ENCODE measurements at regions not wholly inside any gene's neighbourhood (a gene's known extent, or its start where the extent isn't known, plus 50 kb on each side); places are given as distances from the start of the nearest gene placed in this dataset.

- H3K27ac ChIP-seq (ENCODE audit: insufficient read depth, low read length), result no peak overlapping the region
- no peak for DNase-seq (ENCODE audit: low read depth in 2 of 2)
- no peak overlapping the region for H2AFZ ChIP-seq (ENCODE audit: low read length)
- no peaks in the 10 kb centered on the region for H3K27me3 ChIP-seq (ENCODE audit: control insufficient read depth, insufficient read depth, low read length)
- TF ChIP-seq EZH2 (IDR thresholded peaks at IDR 0.05; ENCODE audit: low read length, missing control alignments) (no peak), CTCF (conservative IDR thresholded peaks at IDR 0.05 in 1 of 2, IDR thresholded peaks at IDR 0.05 in 1 of 2; ENCODE audit: low read depth in 1 of 2, low read length in 2 of 2) (no peak)
- H3K9ac ChIP-seq (ENCODE audit: insufficient read depth, low read length), result no peak overlapping the region
- no peaks in the 10 kb centered on the region for H4K20me1 ChIP-seq (ENCODE audit: control insufficient read depth, extremely low read depth, insufficient read depth, low read length)
- H3K4me3 ChIP-seq (replicated peaks in 1 of 4; ENCODE audit: control extremely low read depth in 1 of 4, insufficient read depth in 1 of 4, low read depth in 3 of 4, low read length in 4 of 4), result no peak overlapping the region
- H3K9me3 ChIP-seq (ENCODE audit: control insufficient read depth, insufficient read depth, low read depth, low read length), result no peaks in the 10 kb centered on the region
- no peaks in the 10 kb centered on the region for H3K36me3 ChIP-seq (ENCODE audit: control insufficient read depth, insufficient read depth, low read length)
- H3K4me2 ChIP-seq (ENCODE audit: extremely low read depth, insufficient read depth, low read length), result no peak overlapping the region
- H3K79me2 ChIP-seq (ENCODE audit: control insufficient read depth, insufficient read depth, low read length), result no peaks in the 10 kb centered on the region
- H3K4me1 ChIP-seq (ENCODE audit: control insufficient read depth, extremely low read depth, insufficient read depth, low read length), result no peaks in the 10 kb centered on the region
These were observed 86.3 kb downstream of the RSL24D1 start for GRCh38 chr15:55110446-55110845.

- no peak overlapping the region for H3K9ac ChIP-seq (ENCODE audit: insufficient read depth, low read length)
- H3K27me3 ChIP-seq (ENCODE audit: control insufficient read depth, insufficient read depth, low read length), result no peaks in the 10 kb centered on the region
- no peak overlapping the region for H3K27ac ChIP-seq (ENCODE audit: insufficient read depth, low read length)
- no peaks in the 10 kb centered on the region for H3K36me3 ChIP-seq (ENCODE audit: control insufficient read depth, insufficient read depth, low read length)
- TF ChIP-seq CTCF (conservative IDR thresholded peaks at IDR 0.05 in 1 of 2, IDR thresholded peaks at IDR 0.05 in 1 of 2; ENCODE audit: low read depth in 1 of 2, low read length in 2 of 2), result peak; percentile 57 to 88
- no peak for TF ChIP-seq EZH2 (IDR thresholded peaks at IDR 0.05; ENCODE audit: low read length, missing control alignments)
- no peaks in the 10 kb centered on the region for H4K20me1 ChIP-seq (ENCODE audit: control insufficient read depth, extremely low read depth, insufficient read depth, low read length)
- no peaks in the 10 kb centered on the region for H3K79me2 ChIP-seq (ENCODE audit: control insufficient read depth, insufficient read depth, low read length)
- H2AFZ ChIP-seq (ENCODE audit: low read length), result no peak overlapping the region
- no peaks in the 10 kb centered on the region for H3K9me3 ChIP-seq (ENCODE audit: control insufficient read depth, insufficient read depth, low read depth, low read length)
- H3K4me1 ChIP-seq (ENCODE audit: control insufficient read depth, extremely low read depth, insufficient read depth, low read length), result no peaks in the 10 kb centered on the region
- DNase-seq (ENCODE audit: low read depth in 2 of 2), result peak; percentile 8 to 65
- no peak overlapping the region for H3K4me3 ChIP-seq (replicated peaks in 1 of 4; ENCODE audit: control extremely low read depth in 1 of 4, insufficient read depth in 1 of 4, low read depth in 3 of 4, low read length in 4 of 4)
- H3K4me2 ChIP-seq (ENCODE audit: extremely low read depth, insufficient read depth, low read length), result no peak overlapping the region
These were observed 87.8 kb downstream of the RSL24D1 start for GRCh38 chr15:55108858-55109518.

- Histone ChIP-seq H3K9ac (ENCODE audit: insufficient read depth, low read length) (no peak overlapping the region), H2AFZ (ENCODE audit: low read length) (no peak overlapping the region), H3K4me3 (replicated peaks in 1 of 4; ENCODE audit: control extremely low read depth in 1 of 4, insufficient read depth in 1 of 4, low read depth in 3 of 4, low read length in 4 of 4) (no peak overlapping the region), H3K27me3 (ENCODE audit: control insufficient read depth, insufficient read depth, low read length) (no peaks in the 10 kb centered on the region), H3K4me1 (ENCODE audit: control insufficient read depth, extremely low read depth, insufficient read depth, low read length) (no peaks in the 10 kb centered on the region), H3K4me2 (ENCODE audit: extremely low read depth, insufficient read depth, low read length) (no peak overlapping the region), H3K27ac (ENCODE audit: insufficient read depth, low read length) (no peak overlapping the region), H3K79me2 (ENCODE audit: control insufficient read depth, insufficient read depth, low read length) (no peaks in the 10 kb centered on the region), H3K36me3 (ENCODE audit: control insufficient read depth, insufficient read depth, low read length) (no peaks in the 10 kb centered on the region), H4K20me1 (ENCODE audit: control insufficient read depth, extremely low read depth, insufficient read depth, low read length) (no peaks in the 10 kb centered on the region), H3K9me3 (ENCODE audit: control insufficient read depth, insufficient read depth, low read depth, low read length) (no peaks in the 10 kb centered on the region)
- DNase-seq (ENCODE audit: low read depth in 2 of 2), result no peak
- TF ChIP-seq EZH2 (IDR thresholded peaks at IDR 0.05; ENCODE audit: low read length, missing control alignments) (no peak), CTCF (conservative IDR thresholded peaks at IDR 0.05 in 1 of 2, IDR thresholded peaks at IDR 0.05 in 1 of 2; ENCODE audit: low read depth in 1 of 2, low read length in 2 of 2) (no peak)
These were observed 88.3 kb downstream of the RSL24D1 start for GRCh38 chr15:55108448-55108847.

All from fibroblast of lung (primary cell).